GM12878 (cell line): ENCODE measurements at regions not wholly inside any gene's neighbourhood (a gene's known extent, or its start where the extent isn't known, plus 50 kb on each side); places are given as distances from the start of the nearest gene placed in this dataset.
"Not testable (repeated sequence)": the region's sequence is repeated elsewhere in the genome, so short reads cannot be mapped to it uniquely, and the experiment has no call there.

ENCODE experiments used
- CTCF ChIP-seq, 3 experiments: IDR thresholded peaks in 2 of 3; conservative IDR thresholded peaks in 1 of 3; 2 replicates each; pipeline ENCODE4 v1.5.1; 2011; ENCODE audit warnings: low read depth in 3 of 3, low read length in 3 of 3, mild to moderate bottlenecking in 3 of 3, control low read depth in 2 of 3, moderate library complexity in 2 of 3, inconsistent platforms in 1 of 3, mixed read lengths in 1 of 3; ENCODE audit not compliant: control insufficient read depth in 2 of 3, insufficient read depth in 1 of 3; ENCODE audit errors: extremely low read depth in 1 of 3
- FOXK2 ChIP-seq: fragments of 450-650 bp; IDR thresholded peaks from 2 replicates; pipeline ENCODE4 v1.6.1; 2017; ENCODE audit warnings: mild to moderate bottlenecking, moderate library complexity
- IRF5 ChIP-seq: fragments of 450-650 bp; IDR thresholded peaks from 2 replicates; pipeline ENCODE4 v1.6.1; 2017; ENCODE audit warnings: borderline replicate concordance
- POLR2A ChIP-seq: IDR thresholded peaks from 2 replicates; pipeline ENCODE4 v1.6.1; 2011; ENCODE audit warnings: low read depth, mild to moderate bottlenecking, low read length
- RAD21 ChIP-seq: IDR thresholded peaks from 2 replicates; pipeline ENCODE4 v1.6.1; 2011; ENCODE audit warnings: mild to moderate bottlenecking, low read depth, low read length, moderate library complexity; ENCODE audit not compliant: insufficient read depth
- SPI1 ChIP-seq: IDR thresholded peaks from 2 replicates; pipeline ENCODE4 v1.6.1; 2011; ENCODE audit warnings: low read depth, mild to moderate bottlenecking, low read length, moderate library complexity, borderline replicate concordance; ENCODE audit not compliant: insufficient read depth
- ZBED1 ChIP-seq: IDR thresholded peaks from 2 replicates; pipeline ENCODE4 v1.6.1; 2016; ENCODE audit warnings: borderline replicate concordance

GRCh38 chr4:92028830-92029229, 274.9 kb upstream of the GRID2 start:
- TF ChIP-seq CTCF (IDR thresholded peaks at IDR 0.05 in 2 of 3, conservative IDR thresholded peaks at IDR 0.05 in 1 of 3; ENCODE audit: control insufficient read depth in 2 of 3, extremely low read depth in 1 of 3, insufficient read depth in 1 of 3, low read depth in 3 of 3, low read length in 3 of 3); POLR2A; ZBED1; IRF5; RAD21; SPI1; FOXK2: not testable (repeated sequence)
